DND-41 (cell line): ENCODE measurements at regions not wholly inside any gene's neighbourhood (a gene's known extent, or its start where the extent isn't known, plus 50 kb on each side); places are given as distances from the start of the nearest gene placed in this dataset.

Source experiments
- ATAC-seq: fragments of 200-7000 bp; cut with Tn5 transposase; 3 replicates; pipeline ENCODE4 v1.9.1; 2021; ENCODE audit warnings: low read depth; ENCODE audit not compliant: insufficient read depth
- DNase-seq: peaks from one replicate; pipeline ENCODE4 v3.0.0-alpha.2; 2020
- H2AFZ ChIP-seq: 2 replicates; pipeline ENCODE4 v1.6.0; 2012; ENCODE audit warnings: low read depth, low read length
- H3K27ac ChIP-seq: 2 replicates; pipeline ENCODE4 v1.5.1; 2012; ENCODE audit warnings: low read length, inconsistent platforms
- H3K27me3 ChIP-seq: fragments of 200-600 bp; sonication (generic); 2 replicates; pipeline ENCODE4 v1.6.0; 2012; ENCODE audit warnings: low read length, mild to moderate bottlenecking, inconsistent platforms; ENCODE audit not compliant: insufficient read depth, poor library complexity
- H3K36me3 ChIP-seq: 2 replicates; pipeline ENCODE4 v1.5.1; 2012; ENCODE audit warnings: low read length, inconsistent platforms; ENCODE audit not compliant: insufficient read depth
- H3K4me1 ChIP-seq: 2 replicates; pipeline ENCODE4 v1.5.1; 2012; ENCODE audit warnings: mild to moderate bottlenecking, low read length; ENCODE audit not compliant: insufficient read depth
- H3K4me2 ChIP-seq: 2 replicates; pipeline ENCODE4 v1.6.0; 2012; ENCODE audit warnings: mild to moderate bottlenecking, moderate library complexity, low read length, inconsistent platforms; ENCODE audit not compliant: insufficient read depth
- H3K4me3 ChIP-seq, 2 experiments: fragments of 200-600 bp in 1 of 2; shearing (Covaris generic) in 1 of 2; 2 replicates each; pipeline ENCODE4 v1.5.1; 2012 to 2016; ENCODE audit warnings: inconsistent platforms in 2 of 2, low read length in 2 of 2, mild to moderate bottlenecking in 2 of 2, low read depth in 1 of 2, moderate library complexity in 1 of 2
- H3K79me2 ChIP-seq: 2 replicates; pipeline ENCODE4 v1.6.0; 2012; ENCODE audit warnings: low read length, inconsistent platforms; ENCODE audit not compliant: insufficient read depth
- H3K9ac ChIP-seq: 2 replicates; pipeline ENCODE4 v1.6.0; 2012; ENCODE audit warnings: low read depth, mild to moderate bottlenecking, inconsistent platforms, low read length, moderate library complexity
- H3K9me3 ChIP-seq: 2 replicates; pipeline ENCODE4 v1.5.1; 2012; ENCODE audit warnings: low read length, moderate library complexity, mild to moderate bottlenecking, inconsistent platforms; ENCODE audit not compliant: insufficient read depth, severe bottlenecking
- H4K20me1 ChIP-seq: 2 replicates; pipeline ENCODE4 v1.6.0; 2012; ENCODE audit warnings: low read length; ENCODE audit not compliant: insufficient read depth
- CTCF ChIP-seq: IDR thresholded peaks from 2 replicates; pipeline ENCODE4 v1.5.1; 2012; ENCODE audit warnings: borderline replicate concordance, low read length, moderate library complexity, mild to moderate bottlenecking; ENCODE audit not compliant: poor library complexity, severe bottlenecking; ENCODE audit errors: extremely low read depth
- EZH2 ChIP-seq: IDR thresholded peaks from 3 replicates; pipeline ENCODE4 v1.6.1; 2012; ENCODE audit warnings: borderline replicate concordance, low read depth, mild to moderate bottlenecking, moderate library complexity, low read length, inconsistent platforms; ENCODE audit not compliant: severe bottlenecking

GRCh38 chr15:38048001-38048455, 113.6 kb downstream of the TMCO5A start:
- no peak overlapping the region for H2AFZ ChIP-seq
- H3K4me3 ChIP-seq: no peak overlapping the region
- DNase-seq (no peak), ATAC-seq (no peak)
- H4K20me1 ChIP-seq: no peaks in the 10 kb centered on the region
- H3K9me3 ChIP-seq: no peaks in the 10 kb centered on the region
- no peak overlapping the region for H3K27ac ChIP-seq
- TF ChIP-seq EZH2: no peak
- TF ChIP-seq CTCF: no peak
- no peak overlapping the region for H3K9ac ChIP-seq
- peaks cover 4% of the 10 kb centered on the region for H3K27me3 ChIP-seq
- no peak overlapping the region for H3K4me2 ChIP-seq
- no peaks in the 10 kb centered on the region for H3K36me3 ChIP-seq
- H3K4me1 ChIP-seq: no peaks in the 10 kb centered on the region
- no peaks in the 10 kb centered on the region for H3K79me2 ChIP-seq

- H3K36me3 ChIP-seq: no peaks in the 10 kb centered on the region
- no peak overlapping the region for H3K4me3 ChIP-seq
- no peak overlapping the region for H3K27ac ChIP-seq
- H3K9ac ChIP-seq: no peak overlapping the region
- no peaks in the 10 kb centered on the region for H3K9me3 ChIP-seq
- H4K20me1 ChIP-seq: no peaks in the 10 kb centered on the region
- H3K79me2 ChIP-seq: no peaks in the 10 kb centered on the region
- H3K4me1 ChIP-seq: no peaks in the 10 kb centered on the region
- H3K4me2 ChIP-seq: no peak overlapping the region
- H3K27me3 ChIP-seq: peaks cover 4% of the 10 kb centered on the region
- no peak overlapping the region for H2AFZ ChIP-seq
- TF ChIP-seq CTCF (no peak), EZH2 (no peak)
- DNase-seq: no peak
- ATAC-seq: no peak
Observed at GRCh38 chr15:38049891-38050290, 115.5 kb downstream of the TMCO5A start.

- H3K79me2 ChIP-seq: no peaks in the 10 kb centered on the region
- no peak overlapping the region for H3K9ac ChIP-seq
- no peak for TF ChIP-seq CTCF
- no peak for TF ChIP-seq EZH2
- no peak overlapping the region for H3K4me2 ChIP-seq
- H3K27ac ChIP-seq: no peak overlapping the region
- H3K27me3 ChIP-seq: peaks cover 4% of the 10 kb centered on the region
- no peaks in the 10 kb centered on the region for H3K36me3 ChIP-seq
- DNase-seq (no peak), ATAC-seq (no peak)
- H4K20me1 ChIP-seq: no peaks in the 10 kb centered on the region
- H3K9me3 ChIP-seq: no peaks in the 10 kb centered on the region
- H2AFZ ChIP-seq: no peak overlapping the region
- no peak overlapping the region for H3K4me3 ChIP-seq
- H3K4me1 ChIP-seq: no peaks in the 10 kb centered on the region
Observed at GRCh38 chr15:38050529-38051448, 116.3 kb downstream of the TMCO5A start.
